Endothelial cell of umbilical vein (primary cell): ENCODE measurements at regions not wholly inside any gene's neighbourhood (a gene's known extent, or its start where the extent isn't known, plus 50 kb on each side); places are given as distances from the start of the nearest gene placed in this dataset.

Source experiments
- BruUV-seq: library from RNA; stranded (reverse); fragments of 400-500 nt; replicated peaks from 2 replicates; lab custom pipeline; 2021; lab: Mats Ljungman, UMichigan
- CTCF ChIA-PET: fragments of 300-600, 350-600 bp; sonication (Branson Sonifier 250); formaldehyde crosslinking; loops from one replicate; lab custom pipeline; 2021; ENCODE audit warnings: antibody characterized with exemption, inconsistent platforms; lab: Charles Lee
- POLR2A ChIA-PET: fragments of 300-600, 350-600 bp; sonication (Branson Sonifier 250); formaldehyde crosslinking; loops from one replicate; lab custom pipeline; 2021; ENCODE audit warnings: antibody characterized with exemption, inconsistent platforms; lab: Charles Lee
- DNase-seq: peaks from one replicate; pipeline ENCODE4 v3.0.0-alpha.2; 2011; ENCODE audit warnings: low read depth, low spot score
- FAIRE-seq: peaks from 2 replicates; lab custom pipeline; 2011; peaks lifted over from hg19 to GRCh38; lab: Jason Lieb, UNC
- H2AFZ ChIP-seq: 2 replicates; pipeline ENCODE4 v1.6.0; 2012; ENCODE audit warnings: low read depth, low read length, control low read depth, inconsistent platforms
- H3K27ac ChIP-seq: 2 replicates; pipeline ENCODE4 v1.5.1; 2011; ENCODE audit warnings: low read depth, mild to moderate bottlenecking, control low read depth, low read length, moderate library complexity; ENCODE audit not compliant: insufficient read depth
- H3K27me3 ChIP-seq, 2 experiments: 2 replicates each; pipeline versions ENCODE4 v1.6.0 to v1.6.1; 2011; ENCODE audit warnings: low read length in 2 of 2, mixed read lengths in 1 of 2; ENCODE audit not compliant: control insufficient read depth in 2 of 2, insufficient read depth in 2 of 2
- H3K36me3 ChIP-seq, 2 experiments: 2 replicates in 1 of 2; 3 replicates in 1 of 2; pipeline ENCODE4 v1.5.1; 2011; ENCODE audit warnings: low read length in 2 of 2, mild to moderate bottlenecking in 1 of 2, moderate library complexity in 1 of 2; ENCODE audit not compliant: control insufficient read depth in 2 of 2, insufficient read depth in 2 of 2; ENCODE audit errors: extremely low read depth in 1 of 2
- H3K4me1 ChIP-seq: 3 replicates; pipeline ENCODE4 v1.5.1; 2011; ENCODE audit warnings: mild to moderate bottlenecking, low read length; ENCODE audit not compliant: control insufficient read depth, insufficient read depth; ENCODE audit errors: extremely low read depth
- H3K4me2 ChIP-seq: 2 replicates; pipeline ENCODE4 v1.6.1; 2011; ENCODE audit warnings: low read length, control low read depth, mixed read lengths; ENCODE audit not compliant: insufficient read depth
- H3K4me3 ChIP-seq, 3 experiments: fragments of 200-600 bp in 1 of 3; sonication (generic), shearing (Covaris generic) in 1 of 3; replicated peaks in 1 of 3; 2 replicates each; pipeline ENCODE4 v1.5.1; 2011 to 2016; ENCODE audit warnings: control low read depth in 3 of 3, low read length in 3 of 3, mild to moderate bottlenecking in 2 of 3, inconsistent platforms in 1 of 3, low read depth in 1 of 3, moderate library complexity in 1 of 3; ENCODE audit not compliant: insufficient read depth in 1 of 3
- H3K79me2 ChIP-seq: 2 replicates; pipeline ENCODE4 v1.6.0; 2012; ENCODE audit warnings: low read length, inconsistent platforms; ENCODE audit not compliant: control insufficient read depth, insufficient read depth
- H3K9ac ChIP-seq: replicated peaks from 2 replicates; pipeline ENCODE3; 2011; ENCODE audit warnings: low read length, control low read depth; ENCODE audit not compliant: insufficient read depth; ENCODE audit errors: extremely low read depth
- H3K9me1 ChIP-seq: replicated peaks from 3 replicates; pipeline ENCODE4 v1.6.0; 2011; ENCODE audit warnings: mild to moderate bottlenecking, low read length; ENCODE audit not compliant: control insufficient read depth, insufficient read depth; ENCODE audit errors: extremely low read depth
- H3K9me3 ChIP-seq: replicated peaks from 2 replicates; pipeline ENCODE4 v1.5.1; 2012; ENCODE audit warnings: low read length, inconsistent platforms; ENCODE audit not compliant: control insufficient read depth, insufficient read depth
- H4K20me1 ChIP-seq: replicated peaks from 2 replicates; pipeline ENCODE3; 2011; ENCODE audit warnings: mild to moderate bottlenecking, low read length; ENCODE audit not compliant: control insufficient read depth, insufficient read depth; ENCODE audit errors: extremely low read depth
- GATA2 ChIP-seq: IDR thresholded peaks from 2 replicates; pipeline ENCODE4 v1.7.0; 2011; ENCODE audit warnings: low read depth, mild to moderate bottlenecking, moderate library complexity, mixed read lengths, low read length; ENCODE audit not compliant: insufficient read length, insufficient read depth
- JUN ChIP-seq: IDR thresholded peaks from 2 replicates; pipeline ENCODE4 v1.6.1; 2011; ENCODE audit warnings: borderline replicate concordance, low read depth; ENCODE audit not compliant: insufficient read length, insufficient read depth
- MYC ChIP-seq: IDR thresholded peaks from one replicate; pipeline ENCODE4 v1.6.1; 2011; ENCODE audit warnings: mild to moderate bottlenecking, low read depth, low read length
- dilution Hi-C: fragments of 300-500 bp; cut with MboI; formaldehyde crosslinking; loops from one replicate; pipeline ENCODE4 v1.15.0; 2019; ENCODE audit warnings: low sequenced_read_pairs; ENCODE audit not compliant: extremely low pct_ligation_motif_present
- intact Hi-C: fragments of 100-400 bp; cut with micrococcal nuclease; formaldehyde crosslinking; loops from one replicate; pipeline ENCODE4 v1.10.0; 2022
- TF ChIP-seq, protein P1 (sequence below), 2 donors: IDR thresholded peaks; 1 replicate in 1 of 2; 2 replicates in 1 of 2; pipeline ENCODE4 v1.5.1; 2011; ENCODE audit warnings: low read length in 2 of 2, mild to moderate bottlenecking in 2 of 2, moderate library complexity in 2 of 2, control low read depth in 1 of 2, inconsistent platforms in 1 of 2, low read depth in 1 of 2; ENCODE audit not compliant: insufficient read depth in 1 of 2; ENCODE audit errors: extremely low read depth in 1 of 2

GRCh38 chr18:30810580-30810979 lies 232.0 kb downstream of the DSC3 start:
- Histone ChIP-seq H3K4me3 (no peak overlapping the region), H3K36me3 (no peaks in the 10 kb centered on the region), H3K27me3 (no peaks in the 10 kb centered on the region), H3K4me2 (no peak overlapping the region), H4K20me1 (no peaks in the 10 kb centered on the region), H3K9me1 (no peaks in the 10 kb centered on the region), H3K9ac (no peak overlapping the region), H3K79me2 (no peaks in the 10 kb centered on the region), H3K27ac (no peak overlapping the region), H2AFZ (no peak overlapping the region), H3K4me1 (no peaks in the 10 kb centered on the region), H3K9me3 (no peaks in the 10 kb centered on the region)
- CTCF ChIA-PET = no interaction called here
- POLR2A ChIA-PET = no interaction called here
- BruUV-seq = no TSS peak
- dilution Hi-C loops = no loop called here
- DNase-seq (no peak), FAIRE-seq (no peak)
- intact Hi-C loops = no loop called here
- TF ChIP-seq MYC (no peak), GATA2 (no peak)
- TF ChIP-seq, protein P1, sequence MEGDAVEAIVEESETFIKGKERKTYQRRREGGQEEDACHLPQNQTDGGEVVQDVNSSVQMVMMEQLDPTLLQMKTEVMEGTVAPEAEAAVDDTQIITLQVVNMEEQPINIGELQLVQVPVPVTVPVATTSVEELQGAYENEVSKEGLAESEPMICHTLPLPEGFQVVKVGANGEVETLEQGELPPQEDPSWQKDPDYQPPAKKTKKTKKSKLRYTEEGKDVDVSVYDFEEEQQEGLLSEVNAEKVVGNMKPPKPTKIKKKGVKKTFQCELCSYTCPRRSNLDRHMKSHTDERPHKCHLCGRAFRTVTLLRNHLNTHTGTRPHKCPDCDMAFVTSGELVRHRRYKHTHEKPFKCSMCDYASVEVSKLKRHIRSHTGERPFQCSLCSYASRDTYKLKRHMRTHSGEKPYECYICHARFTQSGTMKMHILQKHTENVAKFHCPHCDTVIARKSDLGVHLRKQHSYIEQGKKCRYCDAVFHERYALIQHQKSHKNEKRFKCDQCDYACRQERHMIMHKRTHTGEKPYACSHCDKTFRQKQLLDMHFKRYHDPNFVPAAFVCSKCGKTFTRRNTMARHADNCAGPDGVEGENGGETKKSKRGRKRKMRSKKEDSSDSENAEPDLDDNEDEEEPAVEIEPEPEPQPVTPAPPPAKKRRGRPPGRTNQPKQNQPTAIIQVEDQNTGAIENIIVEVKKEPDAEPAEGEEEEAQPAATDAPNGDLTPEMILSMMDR (IDR thresholded peaks at IDR 0.05; ENCODE audit: extremely low read depth in 1 of 2, insufficient read depth in 1 of 2, low read depth in 1 of 2, low read length in 2 of 2) = no peak

- POLR2A ChIA-PET = no interaction called here
- H2AFZ ChIP-seq = no peak overlapping the region
- dilution Hi-C loops (no loop called here), intact Hi-C loops (no loop called here)
- DNase-seq (no peak), FAIRE-seq (no peak)
- CTCF ChIA-PET = no interaction called here
- no peaks in the 10 kb centered on the region for H3K27me3 ChIP-seq
- H3K79me2 ChIP-seq = no peaks in the 10 kb centered on the region
- H4K20me1 ChIP-seq = no peaks in the 10 kb centered on the region
- TF ChIP-seq, protein P1 (IDR thresholded peaks at IDR 0.05; ENCODE audit: extremely low read depth in 1 of 2, insufficient read depth in 1 of 2, low read depth in 1 of 2, low read length in 2 of 2) = no peak
- no peak for TF ChIP-seq JUN
- no peaks in the 10 kb centered on the region for H3K9me3 ChIP-seq
- H3K9me1 ChIP-seq = no peaks in the 10 kb centered on the region
- no peaks in the 10 kb centered on the region for H3K4me1 ChIP-seq
- H3K27ac ChIP-seq = no peak overlapping the region
- no peaks in the 10 kb centered on the region for H3K36me3 ChIP-seq
- H3K4me2 ChIP-seq = no peak overlapping the region
- H3K4me3 ChIP-seq = no peak overlapping the region
- BruUV-seq = no TSS peak
- H3K9ac ChIP-seq = no peak overlapping the region
These were observed 235.7 kb downstream of the DSC3 start for GRCh38 chr18:30806823-30807222.
